ENCODE measurements at regions not wholly inside any gene's neighbourhood (a gene's known extent, or its start where the extent isn't known, plus 50 kb on each side); places are given as distances from the start of the nearest gene placed in this dataset.

DNA sequence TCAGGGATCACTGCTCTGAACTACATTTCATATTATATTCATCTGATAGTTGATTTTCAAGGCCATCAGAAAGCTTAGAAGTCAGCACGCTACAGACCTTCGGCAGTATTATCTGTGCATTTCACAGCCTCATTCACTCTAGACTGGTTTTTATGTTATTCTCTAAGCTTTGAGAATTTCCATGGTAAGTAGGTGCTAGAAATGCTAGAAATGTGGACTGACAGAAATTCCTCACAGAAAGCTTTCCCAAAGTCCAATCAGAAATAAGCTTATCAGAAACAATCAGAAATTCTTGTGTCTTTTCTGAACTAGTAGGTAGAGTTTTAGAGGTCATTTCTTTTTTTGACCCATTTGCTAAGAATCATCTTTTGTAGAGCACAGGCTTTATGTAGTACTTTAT is 176.6 kb downstream of the TMTC3 start:
- no peak for DNase-seq
- H3K4me1 ChIP-seq, result no peaks in the 10 kb centered on the region
- WGBS, 5 donors, result 63 to 100% (median 93%) methylated on average over 2 of the region's 2 CpGs
- H3K27me3 ChIP-seq, result no peaks in the 10 kb centered on the region
- no peak overlapping the region for H3K4me3 ChIP-seq
- no peak overlapping the region for H3K27ac ChIP-seq
- intact Hi-C loops (cut with DNase I; ENCODE audit: low total_unique reads), result no loop called here
- H3K36me3 ChIP-seq, result no peaks in the 10 kb centered on the region
- no peaks in the 10 kb centered on the region for H3K9me3 ChIP-seq
- TF ChIP-seq POLR2AphosphoS5 (IDR thresholded peaks at IDR 0.05) (no peak), EP300 (IDR thresholded peaks at IDR 0.05) (no peak), POLR2A (IDR thresholded peaks at IDR 0.05) (no peak)
- TF ChIP-seq, protein P1, sequence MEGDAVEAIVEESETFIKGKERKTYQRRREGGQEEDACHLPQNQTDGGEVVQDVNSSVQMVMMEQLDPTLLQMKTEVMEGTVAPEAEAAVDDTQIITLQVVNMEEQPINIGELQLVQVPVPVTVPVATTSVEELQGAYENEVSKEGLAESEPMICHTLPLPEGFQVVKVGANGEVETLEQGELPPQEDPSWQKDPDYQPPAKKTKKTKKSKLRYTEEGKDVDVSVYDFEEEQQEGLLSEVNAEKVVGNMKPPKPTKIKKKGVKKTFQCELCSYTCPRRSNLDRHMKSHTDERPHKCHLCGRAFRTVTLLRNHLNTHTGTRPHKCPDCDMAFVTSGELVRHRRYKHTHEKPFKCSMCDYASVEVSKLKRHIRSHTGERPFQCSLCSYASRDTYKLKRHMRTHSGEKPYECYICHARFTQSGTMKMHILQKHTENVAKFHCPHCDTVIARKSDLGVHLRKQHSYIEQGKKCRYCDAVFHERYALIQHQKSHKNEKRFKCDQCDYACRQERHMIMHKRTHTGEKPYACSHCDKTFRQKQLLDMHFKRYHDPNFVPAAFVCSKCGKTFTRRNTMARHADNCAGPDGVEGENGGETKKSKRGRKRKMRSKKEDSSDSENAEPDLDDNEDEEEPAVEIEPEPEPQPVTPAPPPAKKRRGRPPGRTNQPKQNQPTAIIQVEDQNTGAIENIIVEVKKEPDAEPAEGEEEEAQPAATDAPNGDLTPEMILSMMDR (IDR thresholded peaks at IDR 0.05), result no peak

DNA sequence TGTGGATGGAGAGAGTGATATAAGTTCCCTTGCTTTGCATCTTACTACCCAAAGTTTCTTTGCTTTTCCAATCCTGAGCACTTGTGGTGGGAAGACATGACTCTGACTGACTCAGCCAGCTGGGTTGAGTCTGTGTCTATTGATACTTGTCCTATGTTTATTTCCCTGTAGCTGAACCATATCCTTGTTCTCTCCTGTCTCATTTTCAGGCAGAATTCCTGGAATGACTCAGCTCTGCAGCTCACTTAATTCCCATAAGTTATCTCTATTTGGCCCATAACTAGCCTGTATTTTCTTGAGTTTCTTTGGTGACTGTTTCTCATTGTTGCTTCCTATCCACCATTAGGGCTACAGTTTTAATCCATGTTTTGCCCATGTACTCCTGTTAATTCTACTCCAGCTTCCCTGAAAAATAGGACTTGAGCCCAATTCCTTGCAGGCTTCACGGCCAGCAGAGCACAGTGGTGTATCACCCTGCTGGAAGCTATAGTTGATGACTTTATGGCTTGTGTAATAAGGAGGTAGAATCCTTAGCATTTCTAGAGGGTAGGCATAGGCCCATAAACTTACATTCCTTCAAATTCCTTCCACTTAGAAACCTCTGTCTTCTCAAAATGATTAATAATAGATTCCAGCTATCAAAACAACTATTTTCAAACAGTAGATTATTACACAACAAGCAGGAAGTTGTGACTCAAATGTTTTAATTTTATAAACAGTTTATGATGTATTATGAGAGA is 183.1 kb downstream of the TMTC3 start:
- Histone ChIP-seq H3K27ac (peak overlapping the region in 4 of 5 donors; percentile 30 to 78 (median 55)), H3K9me3 (no peaks in the 10 kb centered on the region), H3K27me3 (no peaks in the 10 kb centered on the region), H3K4me3 (no peak overlapping the region), H3K4me1 (peaks cover 0 to 11% (median 9%) of the 10 kb centered on the region in 4 donors), H3K36me3 (no peaks in the 10 kb centered on the region)
- TF ChIP-seq POLR2AphosphoS5 (IDR thresholded peaks at IDR 0.05) (peak in 1 of 3 donors; percentile 72), EP300 (IDR thresholded peaks at IDR 0.05) (no peak), POLR2A (IDR thresholded peaks at IDR 0.05) (no peak)
- TF ChIP-seq, protein P1 (IDR thresholded peaks at IDR 0.05), result no peak
- WGBS, 5 donors, result 53 to 76% (median 65%) methylated on average over 1 of the region's 1 CpG
- peak in 1 of 2 donors; percentile 65 for DNase-seq
- intact Hi-C loops (cut with DNase I; ENCODE audit: low total_unique reads), result no loop called here

DNA sequence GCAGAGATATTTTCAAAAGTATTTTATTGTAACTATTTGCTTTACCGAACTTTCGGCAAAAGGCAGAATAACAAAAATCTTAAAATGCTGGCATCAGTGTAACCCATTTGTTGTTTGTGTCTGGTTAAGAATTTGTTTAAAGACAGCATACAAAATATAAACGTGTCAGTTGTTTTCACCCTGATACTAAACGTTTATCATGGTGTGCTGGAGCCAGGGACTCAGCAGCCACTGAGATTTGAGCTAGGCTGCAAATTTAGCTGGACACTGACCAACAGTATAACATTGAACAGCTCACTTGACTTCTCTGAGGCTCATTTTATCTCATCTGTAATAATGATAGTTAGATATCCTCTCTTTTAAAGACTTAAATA is 183.7 kb downstream of the TMTC3 start:
- Histone ChIP-seq H3K27ac (peak overlapping the region in 4 of 5 donors; percentile 30 to 78 (median 55)), H3K27me3 (no peaks in the 10 kb centered on the region), H3K4me1 (peaks cover 0 to 11% (median 9%) of the 10 kb centered on the region in 4 donors), H3K9me3 (no peaks in the 10 kb centered on the region), H3K36me3 (no peaks in the 10 kb centered on the region), H3K4me3 (no peak overlapping the region)
- no peak for TF ChIP-seq EP300 (IDR thresholded peaks at IDR 0.05)
- TF ChIP-seq POLR2AphosphoS5 (IDR thresholded peaks at IDR 0.05), result peak in 1 of 3 donors; percentile 12
- 36 to 57% (median 50%) methylated on average over 4 of the region's 4 CpGs for WGBS, 5 donors
- peak in 1 of 2 donors; percentile 34 for DNase-seq
- intact Hi-C loops (cut with DNase I; ENCODE audit: low total_unique reads), result no loop called here

DNA sequence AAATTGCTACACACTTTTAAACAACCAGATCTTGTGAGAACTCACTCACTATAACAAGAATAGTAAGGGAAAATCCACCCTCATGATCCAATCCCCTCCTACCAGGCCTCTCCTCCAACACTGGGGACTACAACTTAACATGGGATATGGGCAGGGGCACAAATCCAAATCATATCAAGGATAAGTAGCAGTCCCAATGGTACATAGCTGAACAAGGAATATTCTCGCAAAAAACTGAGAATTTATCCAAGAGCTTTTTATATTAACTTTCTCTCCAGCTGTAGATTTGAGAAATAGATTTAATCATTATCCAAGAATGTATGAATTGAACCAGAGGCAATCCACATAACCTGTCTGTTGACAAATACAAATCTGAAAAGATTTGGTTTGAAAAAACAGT is 185.2 kb downstream of the TMTC3 start:
- Histone ChIP-seq H3K4me1 (peaks cover 0 to 11% (median 9%) of the 10 kb centered on the region in 4 donors), H3K36me3 (no peaks in the 10 kb centered on the region), H3K27ac (no peak overlapping the region), H3K4me3 (no peak overlapping the region), H3K9me3 (no peaks in the 10 kb centered on the region), H3K27me3 (no peaks in the 10 kb centered on the region)
- no peak for DNase-seq
- intact Hi-C loops (cut with DNase I; ENCODE audit: low total_unique reads), result no loop called here
- 92 to 100% (median 93%) methylated on average over 1 of the region's 1 CpG for WGBS, 5 donors
- no peak for TF ChIP-seq POLR2A (IDR thresholded peaks at IDR 0.05)

DNA sequence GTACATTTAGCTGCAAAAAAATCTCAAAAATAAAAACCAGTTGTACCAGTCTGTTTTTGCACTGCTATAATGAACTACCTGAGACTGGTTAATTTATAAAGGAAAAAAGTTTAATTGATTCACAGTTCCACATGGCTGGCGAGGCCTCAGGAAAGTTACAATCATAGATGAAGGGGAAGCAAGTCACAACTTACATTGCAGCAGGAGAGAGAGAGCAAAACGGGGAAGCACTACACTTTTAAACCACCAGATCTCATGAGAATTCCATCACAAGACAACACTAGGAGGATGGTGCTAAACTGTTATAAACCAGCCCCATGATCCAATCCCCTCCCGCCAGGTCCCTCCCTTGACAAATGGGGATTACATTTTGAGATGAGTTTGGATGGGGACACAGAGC is 186.0 kb downstream of the TMTC3 start:
- Histone ChIP-seq H3K4me3 (no peak overlapping the region), H3K36me3 (no peaks in the 10 kb centered on the region), H3K27ac (no peak overlapping the region), H3K4me1 (peaks cover 0 to 11% (median 9%) of the 10 kb centered on the region in 4 donors), H3K9me3 (no peaks in the 10 kb centered on the region), H3K27me3 (no peaks in the 10 kb centered on the region)
- whole genome bisulfite sequencing, 5 donors, result 49 to 77% (median 59%) methylated on average over 3 of the region's 3 CpGs
- TF ChIP-seq POLR2A (IDR thresholded peaks at IDR 0.05) (no peak), EP300 (IDR thresholded peaks at IDR 0.05) (no peak)
- no peak for DNase-seq
- intact Hi-C loops (cut with DNase I; ENCODE audit: low total_unique reads), result no loop called here

DNA sequence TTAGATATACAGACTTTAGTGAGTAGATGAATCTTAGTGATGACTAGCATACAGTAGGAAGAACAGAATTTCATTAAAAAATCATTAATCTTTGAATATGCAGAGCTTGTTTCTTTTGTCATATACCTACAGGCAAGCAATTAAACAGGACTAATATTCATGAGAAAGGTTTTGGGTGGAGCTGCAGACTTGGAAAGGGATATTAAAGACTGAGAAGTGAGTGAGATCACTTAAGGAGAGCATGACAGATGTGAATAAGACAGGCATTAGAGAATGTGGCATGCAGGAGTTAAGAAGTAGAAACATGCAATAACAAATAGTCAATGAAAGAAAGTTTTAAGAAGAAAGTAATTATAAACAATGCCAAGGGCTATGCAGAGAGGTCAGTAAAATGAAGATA is 187.7 kb downstream of the TMTC3 start:
- TF ChIP-seq POLR2AphosphoS5 (IDR thresholded peaks at IDR 0.05) (no peak), EP300 (IDR thresholded peaks at IDR 0.05) (no peak), POLR2A (IDR thresholded peaks at IDR 0.05) (no peak)
- TF ChIP-seq, protein P1 (IDR thresholded peaks at IDR 0.05), result no peak
- H3K9me3 ChIP-seq, result no peaks in the 10 kb centered on the region
- H3K36me3 ChIP-seq, result no peaks in the 10 kb centered on the region
- intact Hi-C loops (cut with DNase I; ENCODE audit: low total_unique reads), result no loop called here
- peaks cover 0 to 16% (median 13%) of the 10 kb centered on the region in 4 donors for H3K4me1 ChIP-seq
- no peaks in the 10 kb centered on the region for H3K27me3 ChIP-seq
- no peak for DNase-seq
- no peak overlapping the region for H3K4me3 ChIP-seq
- H3K27ac ChIP-seq, result no peak overlapping the region

All from stomach (tissue), 8 donors.